ENCODE measurements at regions not wholly inside any gene's neighbourhood (a gene's known extent, or its start where the extent isn't known, plus 50 kb on each side); places are given as distances from the start of the nearest gene placed in this dataset.

DNA sequence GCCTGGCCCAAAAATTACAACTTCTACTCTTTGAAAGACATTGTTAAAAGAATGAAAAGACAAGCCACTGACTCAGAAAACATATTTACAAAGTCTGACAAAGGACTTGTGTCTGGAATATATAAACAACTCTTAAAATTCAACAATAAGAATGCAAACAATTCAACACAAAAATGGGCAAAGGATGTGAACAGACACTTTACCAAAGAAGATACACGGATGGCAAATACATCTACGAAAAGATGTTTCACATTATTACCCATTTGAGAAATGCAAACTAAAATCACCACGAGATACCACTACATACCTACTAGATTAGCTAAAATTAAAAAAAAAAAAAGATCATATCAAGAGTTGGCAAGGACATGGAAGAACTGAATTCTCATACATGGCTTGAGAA is 80.8 kb upstream of the METRNL start:
- no peak overlapping the region for H3K4me3 Mint-ChIP-seq
- no peak overlapping the region for H3K27ac Mint-ChIP-seq (ENCODE audit: low read depth)
- no peaks in the 10 kb centered on the region for H3K27me3 Mint-ChIP-seq

GRCh38 chr17:83000738-83001137 is 78.7 kb upstream of the METRNL start:
- no peak for DNase-seq (ENCODE audit: low spot score in 2 of 2)
- H3K27me3 Mint-ChIP-seq, result no peaks in the 10 kb centered on the region
- H3K4me1 Mint-ChIP-seq, result no peaks in the 10 kb centered on the region
- no peaks in the 10 kb centered on the region for H3K36me3 Mint-ChIP-seq (ENCODE audit: insufficient read depth)
- H3K4me3 Mint-ChIP-seq, result no peak overlapping the region
- H3K27ac Mint-ChIP-seq (ENCODE audit: low read depth), result no peak overlapping the region
- no peaks in the 10 kb centered on the region for H3K9me3 Mint-ChIP-seq
- ATAC-seq (replicated peaks; ENCODE audit: extremely low read depth, poor library complexity, severe bottlenecking), result no peak

More for the DNA sequence above, 80.8 kb upstream of the METRNL start:
- DNase-seq (ENCODE audit: low spot score in 2 of 2) (no peak), ATAC-seq (replicated peaks; ENCODE audit: extremely low read depth, poor library complexity, severe bottlenecking) (no peak)
- Mint-ChIP-seq H3K4me1 (no peaks in the 10 kb centered on the region), H3K9me3 (no peaks in the 10 kb centered on the region), H3K36me3 (ENCODE audit: insufficient read depth) (no peaks in the 10 kb centered on the region)

GRCh38 chr17:83002118-83002805 is 77.1 kb upstream of the METRNL start:
- H3K27me3 Mint-ChIP-seq, result no peaks in the 10 kb centered on the region
- H3K27ac Mint-ChIP-seq (ENCODE audit: low read depth), result no peak overlapping the region
- no peaks in the 10 kb centered on the region for H3K36me3 Mint-ChIP-seq (ENCODE audit: insufficient read depth)
- no peaks in the 10 kb centered on the region for H3K9me3 Mint-ChIP-seq
- DNase-seq (ENCODE audit: low spot score in 2 of 2) (no peak), ATAC-seq (replicated peaks; ENCODE audit: extremely low read depth, poor library complexity, severe bottlenecking) (no peak)
- H3K4me3 Mint-ChIP-seq, result no peak overlapping the region
- H3K4me1 Mint-ChIP-seq, result no peaks in the 10 kb centered on the region

- ATAC-seq (replicated peaks; ENCODE audit: extremely low read depth, poor library complexity, severe bottlenecking) (no peak), DNase-seq (ENCODE audit: low spot score in 2 of 2) (no peak)
- Mint-ChIP-seq H3K4me1 (no peaks in the 10 kb centered on the region), H3K9me3 (no peaks in the 10 kb centered on the region), H3K27me3 (no peaks in the 10 kb centered on the region), H3K4me3 (no peak overlapping the region), H3K27ac (ENCODE audit: low read depth) (no peak overlapping the region), H3K36me3 (ENCODE audit: insufficient read depth) (no peaks in the 10 kb centered on the region)
Observed at GRCh38 chr17:83004791-83005380, 74.5 kb upstream of the METRNL start.

- Mint-ChIP-seq H3K4me3 (no peak overlapping the region), H3K9me3 (no peaks in the 10 kb centered on the region), H3K27ac (ENCODE audit: low read depth) (no peak overlapping the region), H3K27me3 (no peaks in the 10 kb centered on the region), H3K4me1 (no peaks in the 10 kb centered on the region), H3K36me3 (ENCODE audit: insufficient read depth) (no peaks in the 10 kb centered on the region)
- DNase-seq (ENCODE audit: low spot score in 2 of 2), result no peak
- no peak for ATAC-seq (replicated peaks; ENCODE audit: extremely low read depth, poor library complexity, severe bottlenecking)
Observed at GRCh38 chr17:83005639-83006038, 73.8 kb upstream of the METRNL start.

- Mint-ChIP-seq H3K36me3 (ENCODE audit: insufficient read depth) (no peaks in the 10 kb centered on the region), H3K27ac (ENCODE audit: low read depth) (no peak overlapping the region)
- no peak for DNase-seq (ENCODE audit: low spot score in 2 of 2)
Observed at GRCh38 chr17:83006515-83007455, 72.6 kb upstream of the METRNL start.

DNA sequence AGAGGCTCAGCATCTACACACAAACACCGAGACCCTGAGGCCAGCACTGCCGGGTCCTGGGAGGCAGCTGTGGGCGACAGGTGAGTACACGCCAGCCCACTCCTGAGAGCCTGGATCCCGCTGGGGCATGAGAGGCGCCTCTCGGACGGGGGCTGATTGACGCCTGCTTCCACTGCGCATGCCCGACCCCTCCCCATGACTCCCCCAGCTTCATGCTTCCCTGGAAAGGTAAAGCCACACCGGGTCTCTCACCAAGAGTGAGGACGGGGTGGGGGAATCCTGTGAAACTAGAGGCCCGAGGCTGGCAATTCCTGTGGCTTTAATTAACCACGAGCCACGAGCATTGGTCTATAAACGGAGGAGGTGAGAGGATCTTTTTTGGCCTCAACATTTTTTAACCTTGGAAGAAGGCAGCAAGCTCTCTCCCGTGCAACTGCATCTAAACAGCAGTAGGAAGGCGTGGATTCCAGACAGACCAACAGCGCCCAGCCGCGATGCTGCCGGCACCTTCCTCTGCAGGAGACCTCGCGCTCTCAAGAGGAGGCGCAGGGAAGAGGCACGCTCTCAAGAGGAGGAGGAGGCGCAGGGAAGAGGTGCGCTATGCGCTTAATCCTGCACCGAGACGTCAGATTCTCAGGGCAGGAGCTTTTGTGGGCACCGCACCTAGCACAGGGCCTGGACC is 71.8 kb upstream of the METRNL start:
- no peaks in the 10 kb centered on the region for H3K27me3 Mint-ChIP-seq
- H3K27ac Mint-ChIP-seq (ENCODE audit: low read depth), result no peak overlapping the region
- DNase-seq (ENCODE audit: low spot score in 2 of 2) (no peak), ATAC-seq (replicated peaks; ENCODE audit: extremely low read depth, poor library complexity, severe bottlenecking) (no peak)
- H3K4me1 Mint-ChIP-seq, result no peaks in the 10 kb centered on the region
- H3K9me3 Mint-ChIP-seq, result no peaks in the 10 kb centered on the region
- no peaks in the 10 kb centered on the region for H3K36me3 Mint-ChIP-seq (ENCODE audit: insufficient read depth)
- no peak overlapping the region for H3K4me3 Mint-ChIP-seq

More at GRCh38 chr17:83006515-83007455, 72.6 kb upstream of the METRNL start:
- Mint-ChIP-seq H3K4me3 (no peak overlapping the region), H3K9me3 (no peaks in the 10 kb centered on the region), H3K4me1 (no peaks in the 10 kb centered on the region), H3K27me3 (no peaks in the 10 kb centered on the region)
- no peak for ATAC-seq (replicated peaks; ENCODE audit: extremely low read depth, poor library complexity, severe bottlenecking)

GRCh38 chr17:83008186-83008510 is 71.3 kb upstream of the METRNL start:
- no peak for DNase-seq (ENCODE audit: low spot score in 2 of 2)
- Mint-ChIP-seq H3K36me3 (ENCODE audit: insufficient read depth) (no peaks in the 10 kb centered on the region), H3K27ac (ENCODE audit: low read depth) (no peak overlapping the region), H3K4me3 (no peak overlapping the region), H3K9me3 (no peaks in the 10 kb centered on the region), H3K27me3 (no peaks in the 10 kb centered on the region), H3K4me1 (no peaks in the 10 kb centered on the region)
- ATAC-seq (replicated peaks; ENCODE audit: extremely low read depth, poor library complexity, severe bottlenecking), result no peak

- H3K36me3 Mint-ChIP-seq (ENCODE audit: insufficient read depth), result no peaks in the 10 kb centered on the region
Observed at GRCh38 chr17:83008526-83008925, 70.9 kb upstream of the METRNL start.

DNA sequence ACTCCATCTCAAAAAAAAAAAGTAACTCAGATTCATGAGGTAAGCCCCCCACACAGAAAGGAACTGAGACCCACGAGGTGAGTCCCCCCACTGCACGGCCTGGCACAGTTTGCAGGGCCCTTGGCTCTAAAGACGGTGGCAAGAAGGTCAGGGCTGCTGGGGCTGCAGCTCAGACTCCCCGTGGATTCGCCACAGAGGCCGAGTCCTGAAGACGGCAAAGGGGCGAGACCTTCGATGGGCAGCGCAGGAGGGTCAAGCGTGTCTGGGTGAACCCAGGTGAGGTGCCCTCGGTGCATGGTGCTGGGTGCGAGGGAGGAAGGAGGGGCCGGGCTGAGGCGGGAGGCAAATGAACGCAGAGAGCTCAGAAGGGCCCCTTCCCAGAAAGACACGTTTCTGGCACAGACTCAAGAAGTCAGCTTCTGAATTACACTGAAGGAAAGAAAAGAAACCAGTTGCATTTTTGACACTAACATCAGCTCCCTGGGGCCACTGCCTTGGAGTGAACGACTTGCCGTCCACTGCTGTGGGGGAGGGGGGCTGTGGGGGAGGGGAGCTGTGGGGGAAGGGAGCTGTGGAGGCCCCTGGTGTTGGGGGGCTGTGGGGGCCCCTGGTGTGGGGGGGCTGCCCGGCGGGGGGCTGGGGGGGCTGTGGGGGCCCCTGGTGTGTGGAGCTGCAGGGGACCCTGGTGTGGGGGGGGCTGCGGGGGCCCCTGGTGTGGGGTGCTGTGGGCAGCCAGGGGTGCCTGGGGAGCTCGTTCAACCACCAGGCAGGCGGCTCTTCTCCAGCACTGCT is 69.8 kb upstream of the METRNL start:
- no peaks in the 10 kb centered on the region for H3K4me1 Mint-ChIP-seq
- no peak overlapping the region for H3K4me3 Mint-ChIP-seq
- H3K36me3 Mint-ChIP-seq (ENCODE audit: insufficient read depth), result no peaks in the 10 kb centered on the region
- no peaks in the 10 kb centered on the region for H3K9me3 Mint-ChIP-seq
- ATAC-seq (replicated peaks; ENCODE audit: extremely low read depth, poor library complexity, severe bottlenecking) (no peak), DNase-seq (ENCODE audit: low spot score in 2 of 2) (no peak)
- no peaks in the 10 kb centered on the region for H3K27me3 Mint-ChIP-seq
- no peak overlapping the region for H3K27ac Mint-ChIP-seq (ENCODE audit: low read depth)

More at GRCh38 chr17:83008526-83008925, 70.9 kb upstream of the METRNL start:
- DNase-seq (ENCODE audit: low spot score in 2 of 2) (no peak), ATAC-seq (replicated peaks; ENCODE audit: extremely low read depth, poor library complexity, severe bottlenecking) (no peak)
- Mint-ChIP-seq H3K4me3 (no peak overlapping the region), H3K27me3 (no peaks in the 10 kb centered on the region), H3K4me1 (no peaks in the 10 kb centered on the region), H3K27ac (ENCODE audit: low read depth) (no peak overlapping the region), H3K9me3 (no peaks in the 10 kb centered on the region)

DNA sequence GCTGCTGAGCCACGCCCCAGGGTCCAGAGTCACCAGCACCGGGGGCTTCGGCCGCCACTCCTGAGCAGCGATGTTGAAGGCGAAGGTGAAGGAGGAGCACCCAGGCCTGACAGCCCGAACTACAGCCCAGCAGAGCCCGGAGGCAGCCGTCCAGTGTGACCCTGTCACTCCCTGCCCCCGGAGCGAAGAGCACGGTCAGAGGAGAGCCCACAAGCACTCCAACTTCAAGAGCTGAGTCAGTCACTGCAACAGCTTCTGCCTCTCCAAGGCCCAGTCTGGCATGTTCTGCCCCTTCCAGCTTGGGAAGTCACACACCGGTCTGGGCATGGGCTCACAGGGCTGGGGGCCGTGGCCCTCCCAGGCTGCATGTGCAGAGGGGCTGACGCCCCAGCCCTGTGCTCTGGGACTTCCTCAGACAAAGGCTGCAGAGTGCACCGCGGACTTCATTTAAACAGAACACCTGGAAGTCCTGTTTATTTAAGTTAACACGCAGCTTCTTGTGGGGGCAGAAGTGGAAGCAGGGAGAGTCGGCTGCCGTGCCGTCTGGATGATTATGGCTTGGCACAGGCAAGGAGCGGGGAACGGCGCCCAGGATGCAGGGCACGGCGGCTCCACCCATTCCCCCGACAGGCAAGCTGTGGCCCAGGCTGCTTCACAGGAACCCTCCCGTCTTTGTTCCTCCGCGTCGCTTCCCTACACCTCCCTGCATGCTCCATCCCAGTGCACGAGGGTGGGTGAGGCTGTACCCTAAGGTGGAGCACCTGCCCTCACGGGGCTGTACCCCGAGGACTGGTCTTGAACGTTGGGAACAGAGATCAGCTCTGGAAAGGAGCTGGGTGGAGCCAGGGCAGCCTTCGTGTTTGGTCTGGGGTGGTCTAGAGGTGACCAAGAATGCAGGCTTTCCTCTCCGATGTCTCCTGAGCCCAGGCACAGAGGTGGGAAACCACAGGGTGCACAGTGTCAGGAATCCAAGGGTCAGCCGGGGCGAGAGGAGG is 68.9 kb upstream of the METRNL start:
- Mint-ChIP-seq H3K4me1 (peaks cover under 1% of the 10 kb centered on the region), H3K9me3 (no peaks in the 10 kb centered on the region), H3K27ac (ENCODE audit: low read depth) (no peak overlapping the region), H3K4me3 (no peak overlapping the region), H3K27me3 (no peaks in the 10 kb centered on the region), H3K36me3 (ENCODE audit: insufficient read depth) (no peaks in the 10 kb centered on the region)
- DNase-seq (ENCODE audit: low spot score in 2 of 2), result no peak
- no peak for ATAC-seq (replicated peaks; ENCODE audit: extremely low read depth, poor library complexity, severe bottlenecking)

Data from central memory CD8-positive, alpha-beta T cell (primary cell).